Vagina (tissue), 2 donors: ENCODE measurements at regions not wholly inside any gene's neighbourhood (a gene's known extent, or its start where the extent isn't known, plus 50 kb on each side); places are given as distances from the start of the nearest gene placed in this dataset.

Experiments used
- DNase-seq, 2 donors: peaks; one replicate each; pipeline ENCODE4 v3.0.0-alpha.2; 2017; ENCODE audit errors: extremely low spot score in 2 of 2
- H3K27ac ChIP-seq: fragments of 200-600 bp; sonication (generic); one replicate; pipeline ENCODE4 v1.5.1; 2019
- H3K27me3 ChIP-seq: fragments of 200-600 bp; sonication (generic); one replicate; pipeline ENCODE4 v1.5.1; 2019
- H3K36me3 ChIP-seq, 2 donors: fragments of 200-600 bp; sonication (generic); one replicate each; pipeline ENCODE4 v1.5.1; 2017 to 2019
- H3K4me1 ChIP-seq: fragments of 200-600 bp; sonication (generic); one replicate; pipeline ENCODE4 v1.5.1; 2019
- H3K4me3 ChIP-seq, 2 donors: fragments of 200-600 bp; sonication (generic); 1 replicate in 1 of 2; 2 replicates in 1 of 2; pipeline ENCODE4 v1.5.1; 2016 to 2019
- H3K9me3 ChIP-seq: fragments of 200-600 bp; sonication (generic); one replicate; pipeline ENCODE4 v1.5.1; 2019
- CTCF ChIP-seq, 3 experiments: fragments of 450-650 bp in 2 of 3; fragments of 200-600 bp in 1 of 3; sonication (generic) in 1 of 3; IDR thresholded peaks; one replicate each; pipeline ENCODE4 v1.5.1; 2017 to 2019; ENCODE audit warnings: antibody characterized with exemption in 3 of 3, mild to moderate bottlenecking in 2 of 3, moderate library complexity in 2 of 3
- POLR2A ChIP-seq, 2 donors: fragments of 450-650 bp; IDR thresholded peaks; one replicate each; pipeline ENCODE4 v1.6.1; 2017; ENCODE audit warnings: antibody characterized with exemption in 2 of 2, mild to moderate bottlenecking in 2 of 2, moderate library complexity in 2 of 2
- POLR2AphosphoS5 ChIP-seq, 2 donors: sonication (generic); formaldehyde crosslinking; IDR thresholded peaks; one replicate each; pipeline ENCODE4 v1.9.0; 2017; ENCODE audit warnings: antibody characterized with exemption in 2 of 2, mild to moderate bottlenecking in 2 of 2, low read depth in 1 of 2; ENCODE audit not compliant: insufficient read depth in 1 of 2
- intact Hi-C: fragments of 100-400 bp; cut with DNase I; formaldehyde crosslinking; loops from one replicate; pipeline ENCODE4 v1.15.1; 2023

- intact Hi-C loops: no loop called here
- no peak overlapping the region for H3K4me3 ChIP-seq
- H3K27me3 ChIP-seq: no peaks in the 10 kb centered on the region
- no peaks in the 10 kb centered on the region for H3K9me3 ChIP-seq
- no peak for DNase-seq
- TF ChIP-seq POLR2A (IDR thresholded peaks at IDR 0.05): no peak
- peaks cover 23% of the 10 kb centered on the region for H3K4me1 ChIP-seq
- no peaks in the 10 kb centered on the region for H3K36me3 ChIP-seq
- H3K27ac ChIP-seq: no peak overlapping the region
These were observed 201.4 kb downstream of the ADRA2A start for GRCh38 chr10:111278266-111278665.

- H3K27ac ChIP-seq: peak overlapping the region; percentile 3
- intact Hi-C loops: no loop called here
- H3K4me1 ChIP-seq: peaks cover 15% of the 10 kb centered on the region
- H3K27me3 ChIP-seq: no peaks in the 10 kb centered on the region
- DNase-seq: no peak
- no peak overlapping the region for H3K4me3 ChIP-seq
- TF ChIP-seq POLR2A (IDR thresholded peaks at IDR 0.05) (no peak), POLR2AphosphoS5 (IDR thresholded peaks at IDR 0.05; ENCODE audit: insufficient read depth in 1 of 2, low read depth in 1 of 2) (no peak)
- H3K9me3 ChIP-seq: no peaks in the 10 kb centered on the region
- no peaks in the 10 kb centered on the region for H3K36me3 ChIP-seq
These were observed 204.7 kb downstream of the ADRA2A start for GRCh38 chr10:111281516-111281915.

DNA sequence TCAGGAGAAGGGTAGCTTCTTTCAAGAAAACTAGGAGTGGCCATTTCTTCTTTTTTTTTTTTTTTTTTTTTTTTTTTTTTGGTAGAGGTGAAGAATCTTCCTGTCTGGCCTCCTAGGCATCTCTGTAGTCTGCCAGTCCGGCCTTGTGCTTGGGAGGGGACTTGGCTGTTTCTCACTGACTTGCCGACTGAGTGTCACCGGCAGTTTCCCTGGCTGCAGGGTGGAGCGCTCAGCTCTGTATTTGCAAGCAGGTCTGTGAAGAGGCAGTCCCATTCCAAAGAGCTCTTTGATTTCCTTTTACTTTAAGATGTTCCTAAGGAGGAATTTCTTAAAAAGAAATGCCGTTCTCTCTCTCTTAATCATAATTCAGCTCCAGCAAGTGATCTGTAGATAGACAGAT lies 212.6 kb downstream of the ADRA2A start:
- H3K27ac ChIP-seq: no peak overlapping the region
- DNase-seq: no peak
- H3K27me3 ChIP-seq: no peaks in the 10 kb centered on the region
- TF ChIP-seq POLR2A (IDR thresholded peaks at IDR 0.05): no peak
- TF ChIP-seq POLR2AphosphoS5 (IDR thresholded peaks at IDR 0.05; ENCODE audit: insufficient read depth in 1 of 2, low read depth in 1 of 2): no peak
- no peak for TF ChIP-seq CTCF (IDR thresholded peaks at IDR 0.05)
- H3K9me3 ChIP-seq: no peaks in the 10 kb centered on the region
- H3K36me3 ChIP-seq: no peaks in the 10 kb centered on the region
- no peaks in the 10 kb centered on the region for H3K4me1 ChIP-seq
- H3K4me3 ChIP-seq: no peak overlapping the region
- intact Hi-C loops: no loop called here

DNA sequence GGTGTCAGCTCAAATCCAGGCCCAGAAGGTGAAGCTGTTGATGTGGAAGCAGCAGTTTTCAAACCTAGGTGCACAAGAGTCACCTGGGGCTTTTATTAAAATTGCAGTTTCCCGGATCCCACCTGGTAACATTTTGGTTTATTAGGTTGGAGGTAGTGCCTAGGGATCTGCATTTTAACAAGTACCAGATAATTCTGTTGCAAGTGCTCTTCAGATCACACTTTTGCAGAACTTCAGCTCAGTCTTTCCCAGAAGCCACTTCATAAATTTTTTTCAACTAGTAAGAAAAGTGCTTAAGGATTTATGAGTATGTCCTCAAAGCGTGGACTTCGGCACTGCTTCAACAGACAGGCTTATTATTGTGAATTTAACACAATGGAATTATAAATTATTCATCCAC lies 213.8 kb downstream of the ADRA2A start:
- no peaks in the 10 kb centered on the region for H3K9me3 ChIP-seq
- H3K4me1 ChIP-seq: no peaks in the 10 kb centered on the region
- intact Hi-C loops: no loop called here
- no peak for DNase-seq
- TF ChIP-seq POLR2AphosphoS5 (IDR thresholded peaks at IDR 0.05; ENCODE audit: insufficient read depth in 1 of 2, low read depth in 1 of 2): no peak
- TF ChIP-seq POLR2A (IDR thresholded peaks at IDR 0.05): no peak
- TF ChIP-seq CTCF (IDR thresholded peaks at IDR 0.05): no peak
- H3K27me3 ChIP-seq: no peaks in the 10 kb centered on the region
- H3K36me3 ChIP-seq: no peaks in the 10 kb centered on the region
- no peak overlapping the region for H3K4me3 ChIP-seq
- H3K27ac ChIP-seq: no peak overlapping the region

DNA sequence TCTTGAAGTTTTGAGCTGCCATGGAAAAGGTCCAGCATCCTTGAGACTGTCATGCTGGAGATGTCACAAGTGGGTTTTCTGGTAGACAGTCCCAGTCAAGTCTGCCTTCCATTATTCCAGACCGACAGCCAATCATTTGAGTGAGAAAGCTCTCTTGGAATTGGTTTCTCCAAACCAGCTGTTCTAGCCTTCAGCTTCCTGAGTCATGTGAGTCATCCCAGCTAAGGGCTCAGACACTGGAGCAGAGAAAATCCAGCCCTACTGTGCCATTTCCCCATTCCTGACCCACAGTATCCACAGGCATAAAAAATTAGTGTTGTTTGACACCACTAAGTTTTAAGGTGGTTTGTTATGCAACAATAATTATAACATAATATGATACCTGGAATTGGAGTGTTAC lies 219.0 kb downstream of the ADRA2A start:
- Histone ChIP-seq H3K4me3 (no peak overlapping the region), H3K27me3 (no peaks in the 10 kb centered on the region), H3K4me1 (no peaks in the 10 kb centered on the region), H3K36me3 (no peaks in the 10 kb centered on the region), H3K27ac (no peak overlapping the region), H3K9me3 (no peaks in the 10 kb centered on the region)
- DNase-seq: no peak
- TF ChIP-seq CTCF (IDR thresholded peaks at IDR 0.05): no peak
- intact Hi-C loops: no loop called here

DNA sequence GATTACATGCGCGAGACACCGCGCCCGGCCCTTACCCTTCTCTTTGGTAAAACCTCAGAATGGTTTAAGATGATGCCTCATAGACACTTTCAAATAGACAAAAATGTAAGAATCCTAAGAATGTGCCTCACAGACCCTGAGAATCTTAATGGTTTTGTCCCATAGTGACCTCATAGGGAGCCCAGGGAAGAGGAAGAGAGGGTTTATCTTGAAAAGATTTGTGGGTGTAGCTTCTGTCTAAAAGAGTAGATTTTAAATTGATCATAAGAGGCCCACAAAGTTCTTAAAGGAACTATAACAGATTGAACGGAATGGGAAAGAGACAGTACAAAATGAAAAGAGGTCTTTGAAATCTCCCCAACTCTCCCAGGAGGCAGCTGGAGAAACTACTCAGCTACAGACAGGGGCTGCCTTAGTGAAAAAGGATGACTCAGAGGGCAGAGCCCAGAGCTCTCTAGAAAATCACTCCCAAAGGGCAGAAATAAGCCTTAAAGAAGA lies 220.6 kb downstream of the ADRA2A start:
- no peak for TF ChIP-seq CTCF (IDR thresholded peaks at IDR 0.05)
- no peak for TF ChIP-seq POLR2A (IDR thresholded peaks at IDR 0.05)
- TF ChIP-seq POLR2AphosphoS5 (IDR thresholded peaks at IDR 0.05; ENCODE audit: insufficient read depth in 1 of 2, low read depth in 1 of 2): no peak
- H3K4me3 ChIP-seq: no peak overlapping the region
- no peak for DNase-seq

More for the DNA sequence above, 220.6 kb downstream of the ADRA2A start:
- H3K27me3 ChIP-seq: no peaks in the 10 kb centered on the region
- H3K4me1 ChIP-seq: no peaks in the 10 kb centered on the region
- H3K36me3 ChIP-seq: no peaks in the 10 kb centered on the region
- peak overlapping the region; percentile 43 for H3K27ac ChIP-seq
- intact Hi-C loops: no loop called here
- no peaks in the 10 kb centered on the region for H3K9me3 ChIP-seq
